ENCODE measurements at regions not wholly inside any gene's neighbourhood (a gene's known extent, or its start where the extent isn't known, plus 50 kb on each side); places are given as distances from the start of the nearest gene placed in this dataset.

DNA sequence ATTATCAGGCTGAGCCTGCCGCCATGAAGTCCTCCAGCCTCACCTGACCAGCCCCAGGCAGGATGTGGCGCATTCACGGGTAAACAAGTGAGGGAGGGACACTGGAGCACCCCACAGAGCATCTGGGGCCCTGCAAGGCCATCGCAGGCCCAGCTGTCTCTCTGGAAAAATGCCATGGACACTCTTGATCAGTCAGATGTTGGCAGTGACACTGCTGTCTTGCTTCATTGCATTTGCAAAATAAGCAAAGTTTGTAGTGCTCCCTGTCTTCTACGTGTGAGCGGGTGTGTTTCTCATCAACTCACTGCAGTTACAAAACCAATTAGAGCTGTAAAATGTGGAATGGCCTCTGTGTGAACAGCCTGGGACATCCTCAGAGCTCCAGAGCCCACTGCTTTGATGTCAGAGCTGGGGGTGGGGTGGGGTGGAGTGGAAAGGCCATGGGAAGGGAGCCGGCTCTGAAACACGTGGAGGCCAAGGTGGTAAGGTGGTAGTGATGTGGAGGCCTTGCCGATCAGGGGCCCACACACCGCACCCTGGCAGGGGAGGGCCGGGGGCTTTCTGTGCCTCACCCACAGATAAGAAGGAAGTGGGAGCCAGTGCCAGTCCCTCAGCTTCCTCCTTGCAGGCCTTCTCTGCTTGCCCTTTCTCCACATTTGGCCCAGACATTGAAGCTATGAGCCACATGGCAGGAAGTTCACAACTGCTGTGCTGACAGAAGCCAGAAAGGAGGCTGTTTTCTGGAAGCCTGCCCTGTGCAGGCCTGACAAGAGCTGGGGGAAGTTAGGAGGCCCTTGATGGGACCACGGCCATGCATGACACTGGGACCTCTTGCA, 254.9 kb downstream of the RHOU start:
- no peak overlapping the region for H3K4me3 Mint-ChIP-seq
- H3K27ac ChIP-seq (ENCODE audit: low read length), result no peak overlapping the region
- ATAC-seq, result peak in 2 of 3 donors; percentile 35 to 46
- H3K27me3 ChIP-seq (ENCODE audit: control insufficient read depth, insufficient read depth, low read length), result no peaks in the 10 kb centered on the region
- H3K27ac Mint-ChIP-seq, result no peak overlapping the region
- intact Hi-C loops (cut with micrococcal nuclease), result no loop called here
- H3K4me1 Mint-ChIP-seq, result peaks cover 9 to 19% of the 10 kb centered on the region in 2 donors
- no peaks in the 10 kb centered on the region for H3K36me3 ChIP-seq (ENCODE audit: control insufficient read depth, insufficient read depth, low read length)
- WGBS (ENCODE audit: insufficient coverage), result 46% methylated on average over 12 of the region's 12 CpGs
- peaks cover 0 to 8% of the 10 kb centered on the region in 2 donors for H3K27me3 Mint-ChIP-seq (ENCODE audit: low read depth in 2 of 2)
- H3K9me3 Mint-ChIP-seq, result no peaks in the 10 kb centered on the region
- TF ChIP-seq, protein P1, sequence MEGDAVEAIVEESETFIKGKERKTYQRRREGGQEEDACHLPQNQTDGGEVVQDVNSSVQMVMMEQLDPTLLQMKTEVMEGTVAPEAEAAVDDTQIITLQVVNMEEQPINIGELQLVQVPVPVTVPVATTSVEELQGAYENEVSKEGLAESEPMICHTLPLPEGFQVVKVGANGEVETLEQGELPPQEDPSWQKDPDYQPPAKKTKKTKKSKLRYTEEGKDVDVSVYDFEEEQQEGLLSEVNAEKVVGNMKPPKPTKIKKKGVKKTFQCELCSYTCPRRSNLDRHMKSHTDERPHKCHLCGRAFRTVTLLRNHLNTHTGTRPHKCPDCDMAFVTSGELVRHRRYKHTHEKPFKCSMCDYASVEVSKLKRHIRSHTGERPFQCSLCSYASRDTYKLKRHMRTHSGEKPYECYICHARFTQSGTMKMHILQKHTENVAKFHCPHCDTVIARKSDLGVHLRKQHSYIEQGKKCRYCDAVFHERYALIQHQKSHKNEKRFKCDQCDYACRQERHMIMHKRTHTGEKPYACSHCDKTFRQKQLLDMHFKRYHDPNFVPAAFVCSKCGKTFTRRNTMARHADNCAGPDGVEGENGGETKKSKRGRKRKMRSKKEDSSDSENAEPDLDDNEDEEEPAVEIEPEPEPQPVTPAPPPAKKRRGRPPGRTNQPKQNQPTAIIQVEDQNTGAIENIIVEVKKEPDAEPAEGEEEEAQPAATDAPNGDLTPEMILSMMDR (IDR thresholded peaks at IDR 0.05), result no peak
- H3K4me3 ChIP-seq (ENCODE audit: low read length), result no peak overlapping the region
- peaks cover 25% of the 10 kb centered on the region for H3K4me1 ChIP-seq (ENCODE audit: control insufficient read depth, insufficient read depth, low read length)
- no peaks in the 10 kb centered on the region for H3K36me3 Mint-ChIP-seq
- H3K9me3 ChIP-seq (ENCODE audit: control insufficient read depth, insufficient read depth, low read length), result no peaks in the 10 kb centered on the region
- no peak for DNase-seq

DNA sequence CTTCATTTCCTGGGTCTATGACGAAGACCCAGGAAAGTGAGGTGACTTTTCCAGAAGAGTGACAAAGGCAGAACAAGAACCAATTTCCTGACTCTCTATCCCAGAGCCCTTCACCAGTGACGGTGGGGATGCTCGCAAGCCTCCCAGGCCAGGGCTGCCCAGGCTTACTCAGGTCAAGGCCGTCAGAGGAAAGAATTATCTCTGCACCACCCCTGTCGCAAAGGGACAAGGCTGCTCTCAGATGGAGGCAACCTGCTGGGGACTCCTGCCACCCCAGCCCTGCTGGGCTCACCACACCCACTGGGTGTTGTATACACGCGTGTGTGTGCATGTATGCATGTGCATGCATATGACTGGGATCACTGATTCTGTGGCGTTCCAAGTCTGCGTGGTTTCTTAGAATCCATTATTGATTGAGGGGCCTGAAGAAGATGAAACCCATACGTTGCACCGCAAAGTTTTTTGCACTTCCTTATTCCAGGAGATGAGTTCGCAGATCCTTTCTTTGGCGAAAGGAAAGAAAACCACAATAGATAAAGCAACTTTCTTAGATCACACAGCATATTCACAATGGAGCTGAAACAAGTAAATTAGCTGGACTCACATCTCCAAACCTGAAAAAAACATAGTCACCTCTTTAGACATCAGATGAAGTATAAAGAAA, 255.8 kb downstream of the RHOU start:
- Histone ChIP-seq H3K27ac (ENCODE audit: low read length) (no peak overlapping the region), H3K36me3 (ENCODE audit: control insufficient read depth, insufficient read depth, low read length) (no peaks in the 10 kb centered on the region), H3K4me1 (ENCODE audit: control insufficient read depth, insufficient read depth, low read length) (peaks cover 25% of the 10 kb centered on the region), H3K4me3 (ENCODE audit: low read length) (no peak overlapping the region), H3K27me3 (ENCODE audit: control insufficient read depth, insufficient read depth, low read length) (no peaks in the 10 kb centered on the region), H3K9me3 (ENCODE audit: control insufficient read depth, insufficient read depth, low read length) (no peaks in the 10 kb centered on the region)
- intact Hi-C loops (cut with micrococcal nuclease), result no loop called here
- Mint-ChIP-seq H3K27ac (no peak overlapping the region), H3K27me3 (ENCODE audit: low read depth in 2 of 2) (peaks cover 0 to 8% of the 10 kb centered on the region in 2 donors), H3K36me3 (no peaks in the 10 kb centered on the region), H3K4me3 (no peak overlapping the region), H3K4me1 (peaks cover 9 to 19% of the 10 kb centered on the region in 2 donors), H3K9me3 (no peaks in the 10 kb centered on the region)
- WGBS (ENCODE audit: insufficient coverage), result 83% methylated on average over 13 of the region's 13 CpGs
- TF ChIP-seq, protein P1 (IDR thresholded peaks at IDR 0.05), result no peak
- DNase-seq (no peak), ATAC-seq (no peak)

DNA sequence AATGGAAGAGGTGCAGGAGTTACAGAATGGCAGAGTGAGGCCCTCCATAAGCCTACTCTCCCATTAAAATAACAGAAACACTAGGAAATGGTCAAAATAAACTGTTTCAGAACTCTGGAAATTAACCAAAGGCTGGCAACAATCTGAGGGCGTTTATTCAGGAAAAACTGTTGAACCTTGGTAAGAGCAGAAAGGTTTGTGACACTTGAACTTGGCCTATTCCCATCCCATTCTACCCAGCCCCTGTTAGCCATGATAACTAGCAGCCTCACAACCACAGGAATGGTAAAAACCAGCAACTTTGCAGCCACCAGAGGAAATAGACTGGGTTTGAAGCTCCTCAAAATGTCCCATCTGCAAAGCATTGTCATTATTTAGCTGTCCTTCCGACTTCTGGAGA, 256.8 kb downstream of the RHOU start:
- no peak overlapping the region for H3K27ac ChIP-seq (ENCODE audit: low read length)
- no peak overlapping the region for H3K4me3 ChIP-seq (ENCODE audit: low read length)
- Mint-ChIP-seq H3K4me3 (no peak overlapping the region), H3K27ac (no peak overlapping the region), H3K36me3 (no peaks in the 10 kb centered on the region), H3K27me3 (ENCODE audit: low read depth in 2 of 2) (peaks cover 0 to 8% of the 10 kb centered on the region in 2 donors), H3K9me3 (no peaks in the 10 kb centered on the region), H3K4me1 (peaks cover 9 to 19% of the 10 kb centered on the region in 2 donors)
- 82% methylated on average over 2 of the region's 2 CpGs for WGBS (ENCODE audit: insufficient coverage)
- no peaks in the 10 kb centered on the region for H3K27me3 ChIP-seq (ENCODE audit: control insufficient read depth, insufficient read depth, low read length)
- TF ChIP-seq, protein P1 (IDR thresholded peaks at IDR 0.05), result no peak
- H3K4me1 ChIP-seq (ENCODE audit: control insufficient read depth, insufficient read depth, low read length), result peaks cover 21% of the 10 kb centered on the region
- DNase-seq (no peak), ATAC-seq (no peak)
- H3K9me3 ChIP-seq (ENCODE audit: control insufficient read depth, insufficient read depth, low read length), result no peaks in the 10 kb centered on the region
- no peaks in the 10 kb centered on the region for H3K36me3 ChIP-seq (ENCODE audit: control insufficient read depth, insufficient read depth, low read length)
- intact Hi-C loops (cut with micrococcal nuclease), result no loop called here
